K562 (cell line): ENCODE measurements at regions not wholly inside any gene's neighbourhood (a gene's known extent, or its start where the extent isn't known, plus 50 kb on each side); places are given as distances from the start of the nearest gene placed in this dataset.

Source experiments
- FOXP4 ChIP-seq: sonication (generic); formaldehyde crosslinking; IDR thresholded peaks from 2 replicates; pipeline ENCODE4 v1.8.0; 2022; ENCODE audit warnings: mild to moderate bottlenecking, missing genetic modification reagents, borderline replicate concordance
- PATZ1 ChIP-seq: fragments of 250-450 bp; sonication (Bioruptor Pico); IDR thresholded peaks from 2 replicates; pipeline ENCODE4 v1.5.0; 2020; ENCODE audit warnings: mild to moderate bottlenecking, borderline replicate concordance
- RAD21 ChIP-seq, 2 experiments: fragments of 250-450 bp in 1 of 2; fragments of 450-650 bp in 1 of 2; sonication (Bioruptor Pico) in 1 of 2; formaldehyde crosslinking in 1 of 2; IDR thresholded peaks in 1 of 2; conservative IDR thresholded peaks in 1 of 2; 2 replicates each; pipeline versions ENCODE4 v1.4.0 to v1.8.0; 2020 to 2022; ENCODE audit warnings: mild to moderate bottlenecking in 2 of 2, moderate library complexity in 1 of 2
- SOX6 ChIP-seq: fragments of 450-650 bp; IDR thresholded peaks from 2 replicates; pipeline ENCODE4 v1.6.1; 2014; ENCODE audit warnings: mild to moderate bottlenecking
- SREBF2 ChIP-seq: sonication (generic); formaldehyde crosslinking; IDR thresholded peaks from 2 replicates; pipeline ENCODE4 v1.4.0; 2020; ENCODE audit warnings: mild to moderate bottlenecking, missing genetic modification reagents

GRCh38 chr19:29090783-29091526 is 122.0 kb downstream of the UQCRFS1 start (continued):
- no peak for TF ChIP-seq PATZ1
- no peak for TF ChIP-seq SOX6
- no peak for TF ChIP-seq FOXP4 (CRISPR knock-in tag)
- no peak for TF ChIP-seq RAD21 (CRISPR knock-in tag; conservative IDR thresholded peaks at IDR 0.05 in 1 of 2, IDR thresholded peaks at IDR 0.05 in 1 of 2)
- TF ChIP-seq SREBF2 (CRISPR knock-in tag): no peak
- TF ChIP-seq, all 486 proteins: peak for 0
